NOMO-1 treated with dmso at 0.1 percent for 144 hours (cell line): ENCODE measurements at regions not wholly inside any gene's neighbourhood (a gene's known extent, or its start where the extent isn't known, plus 50 kb on each side); places are given as distances from the start of the nearest gene placed in this dataset.

Experiments used
- DNase-seq: peaks from one replicate; lab custom pipeline; 2025; ENCODE audit not compliant: unreplicated experiment; lab: John Stamatoyannopoulos, UW

GRCh38 chr2:14123436-14124103, 508.9 kb upstream of the LRATD1 start:
- DNase-seq = no peak

DNA sequence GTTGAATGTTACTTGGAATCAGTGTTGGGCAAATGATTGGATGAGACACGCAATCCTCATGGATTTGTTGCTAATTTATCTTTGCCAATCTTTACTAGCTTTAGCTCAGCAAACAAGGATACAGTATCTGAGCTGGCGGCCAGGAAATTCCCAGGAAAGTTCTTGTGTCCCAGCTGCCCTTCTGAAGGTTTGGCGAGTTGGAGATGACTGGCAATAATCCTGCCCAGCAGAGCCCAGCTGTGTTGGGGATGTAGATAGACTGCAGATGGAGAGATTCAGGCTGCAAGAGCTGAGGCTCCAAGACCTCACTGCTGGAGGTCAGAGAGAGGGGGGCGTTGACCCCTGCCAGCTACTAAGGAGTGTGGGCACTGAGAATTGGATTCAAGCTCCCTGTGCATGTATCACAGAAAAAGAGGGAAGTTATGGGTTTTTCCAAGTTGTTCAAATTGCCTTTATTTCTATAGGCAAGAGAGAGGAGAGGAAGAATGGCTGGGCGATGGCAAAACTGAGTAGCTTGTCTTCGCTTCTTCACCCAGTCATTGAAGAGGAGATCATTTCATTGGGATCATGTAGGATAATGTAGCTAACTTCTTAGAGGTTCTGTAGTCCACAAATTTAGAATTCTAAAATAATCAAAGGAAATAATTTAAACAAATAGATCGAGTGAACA, 506.8 kb upstream of the LRATD1 start:
- DNase-seq = no peak

DNA sequence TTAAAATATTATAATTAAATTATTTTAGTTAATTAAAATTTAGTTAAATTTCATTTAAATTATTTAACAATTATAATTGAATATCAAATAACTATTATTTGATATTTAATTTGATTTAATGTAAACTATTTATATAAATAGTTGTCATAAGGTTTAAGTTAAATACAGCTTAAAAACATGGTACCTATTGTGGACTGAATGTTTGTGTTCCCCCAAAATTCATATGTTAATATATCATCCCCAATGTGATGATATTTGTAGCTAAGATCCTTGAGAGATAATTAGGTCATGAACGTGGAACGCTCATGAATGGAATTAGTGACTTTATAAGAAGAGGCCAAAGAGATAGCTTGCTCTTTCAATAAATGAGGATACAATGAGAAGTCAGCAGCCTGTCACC, 505.7 kb upstream of the LRATD1 start:
- no peak for DNase-seq

- no peak for DNase-seq
Measured at GRCh38 chr2:14127765-14128164, 504.8 kb upstream of the LRATD1 start.

DNA sequence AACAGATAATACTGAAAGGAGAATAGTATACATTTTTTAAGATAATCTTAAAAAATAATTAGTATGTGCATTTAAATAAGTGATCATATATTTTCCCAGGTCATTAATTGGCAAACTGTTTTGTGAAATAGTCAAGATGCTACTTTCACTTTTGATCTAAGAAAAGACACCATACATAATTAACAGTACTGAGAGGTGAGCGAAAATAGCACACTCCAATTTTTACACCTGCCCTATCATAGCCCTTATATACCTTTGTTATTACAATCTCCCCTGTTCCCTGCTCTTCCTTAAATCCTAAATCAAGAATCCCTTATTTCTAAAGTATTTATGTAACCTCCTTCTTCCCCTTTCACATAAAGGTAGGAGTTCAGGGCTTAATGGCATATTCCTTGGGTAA, 500.1 kb upstream of the LRATD1 start:
- no peak for DNase-seq

DNA sequence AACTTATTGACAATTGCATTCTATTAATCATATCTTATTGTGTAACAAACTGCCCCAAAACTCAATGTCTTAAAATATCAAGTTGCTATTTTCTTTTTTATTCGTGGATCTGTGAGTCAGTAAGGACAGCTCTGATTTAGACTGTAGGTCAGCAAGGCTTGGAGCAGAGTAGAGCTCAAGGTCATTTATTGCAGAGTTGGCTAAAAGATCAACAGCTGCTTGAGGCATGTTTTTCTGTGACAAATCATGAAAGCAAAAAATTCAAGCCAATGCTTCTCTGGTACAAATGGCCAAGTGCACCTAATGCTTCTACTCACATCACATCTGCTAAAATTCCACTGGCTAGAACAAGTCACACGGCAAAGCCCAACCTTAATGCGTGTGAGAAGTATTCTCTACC, 497.7 kb upstream of the LRATD1 start:
- no peak for DNase-seq

DNA sequence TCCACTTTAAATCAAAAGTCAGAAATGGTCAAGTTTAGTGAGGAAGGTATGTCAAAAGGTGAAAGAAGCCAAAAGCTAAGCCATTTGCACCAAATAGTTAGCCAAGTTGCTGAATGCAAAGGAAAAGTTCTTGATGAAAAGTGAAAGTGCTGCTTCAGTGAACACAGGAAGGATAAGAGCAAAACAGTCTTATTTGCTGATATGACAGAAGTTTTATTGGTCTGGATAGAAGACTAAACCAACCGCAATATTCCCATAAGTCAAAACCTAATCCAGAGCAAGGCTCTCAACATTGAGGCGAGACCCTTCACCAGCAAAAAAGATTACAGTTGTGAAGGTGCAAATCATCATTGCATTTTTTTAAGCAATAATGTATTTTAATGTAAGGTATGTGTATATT, 496.5 kb upstream of the LRATD1 start:
- DNase-seq = no peak

DNA sequence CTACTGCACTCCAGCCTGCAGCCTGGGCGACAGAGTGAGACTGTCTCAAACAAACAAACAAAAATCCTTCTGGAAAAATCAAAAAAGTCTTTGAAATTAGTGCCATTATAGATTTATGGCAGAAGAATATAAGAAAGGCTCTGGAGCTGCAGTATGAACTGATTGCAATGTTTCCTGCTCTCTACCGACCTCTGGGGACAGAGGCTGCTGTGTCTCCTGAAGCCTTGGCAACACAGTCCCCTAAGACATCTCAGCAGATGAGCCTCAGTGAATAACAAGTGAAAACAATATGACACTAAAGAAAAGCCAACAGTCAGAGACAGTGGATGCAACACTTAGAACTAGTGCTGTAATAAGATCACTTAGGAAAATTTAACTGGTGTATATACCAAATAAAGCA, 494.9 kb upstream of the LRATD1 start:
- DNase-seq = no peak

DNA sequence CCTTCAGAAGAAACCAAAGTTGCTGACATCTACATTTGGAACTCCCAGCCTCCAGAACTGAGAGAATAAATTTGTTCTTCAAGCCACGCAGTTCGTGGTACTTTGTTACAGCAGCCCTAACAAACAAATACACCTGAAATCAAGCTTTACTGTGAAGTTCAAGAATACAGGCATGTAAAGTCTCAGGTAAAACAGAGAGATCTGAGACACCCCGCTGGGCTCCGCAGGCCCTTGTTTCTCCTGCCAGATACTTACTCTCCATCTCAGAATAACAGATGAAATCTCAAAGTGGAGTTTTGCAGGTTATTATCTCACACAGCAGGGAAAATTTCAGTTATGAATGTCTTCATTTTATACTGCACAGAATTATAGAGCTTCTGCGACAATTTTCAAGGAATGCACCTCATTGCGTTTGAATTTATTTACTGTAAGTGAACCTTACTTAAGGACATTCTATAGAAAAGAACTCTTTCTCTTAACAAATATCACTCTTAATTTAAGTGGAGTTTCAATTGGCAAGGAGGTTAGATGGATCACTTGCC, 492.4 kb upstream of the LRATD1 start:
- no peak for DNase-seq

- no peak for DNase-seq
Measured at GRCh38 chr2:14143435-14143834, 489.1 kb upstream of the LRATD1 start.

- no peak for DNase-seq
Measured at GRCh38 chr2:14148216-14148615, 484.3 kb upstream of the LRATD1 start.

DNA sequence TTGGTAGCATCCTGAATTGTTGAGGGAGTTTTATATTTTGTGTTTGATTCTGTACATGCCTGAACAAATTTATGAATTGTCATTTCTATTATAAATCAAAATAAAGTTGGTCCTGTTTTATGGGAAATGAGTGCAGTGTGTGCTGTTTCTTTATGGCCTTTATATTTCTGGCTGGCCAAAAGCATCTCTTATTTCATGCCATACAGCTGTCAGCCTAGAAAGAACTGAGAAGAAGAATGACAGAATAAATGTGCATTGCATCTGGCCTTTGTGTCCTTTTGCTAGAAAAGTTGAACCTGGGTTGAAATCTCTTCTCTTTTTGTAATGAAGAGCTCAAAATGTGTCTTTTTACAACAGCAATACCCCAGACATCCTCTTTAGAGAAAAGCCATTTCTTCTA, 474.7 kb upstream of the LRATD1 start:
- DNase-seq = no peak

GRCh38 chr2:14180333-14180732, 452.2 kb upstream of the LRATD1 start:
- no peak for DNase-seq

GRCh38 chr2:14182227-14182946, 450.1 kb upstream of the LRATD1 start:
- no peak for DNase-seq

GRCh38 chr2:14185906-14186305, 446.6 kb upstream of the LRATD1 start:
- DNase-seq = no peak

GRCh38 chr2:14188446-14188845, 444.1 kb upstream of the LRATD1 start:
- DNase-seq = no peak

DNA sequence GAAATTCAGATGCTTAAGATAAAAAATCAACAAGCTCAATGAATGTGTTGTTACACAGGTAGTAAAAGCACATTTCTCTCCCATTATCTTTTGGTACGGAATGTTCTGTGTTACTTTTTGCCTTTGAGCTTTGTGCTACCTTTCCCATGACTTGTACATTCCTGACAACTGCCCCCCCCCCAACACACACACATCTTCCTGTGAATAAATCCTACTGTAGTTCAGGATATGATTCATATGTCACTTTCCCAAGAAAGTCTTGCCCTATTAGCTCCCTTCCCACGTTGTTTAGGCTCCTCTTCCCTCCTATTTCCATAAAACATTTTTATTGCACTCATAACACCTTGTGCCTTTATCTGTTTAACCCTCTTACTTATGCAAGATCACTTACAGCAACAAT, 442.6 kb upstream of the LRATD1 start:
- no peak for DNase-seq

- DNase-seq = no peak
Measured at GRCh38 chr2:14194233-14194632, 438.3 kb upstream of the LRATD1 start.

GRCh38 chr2:14197293-14197692, 435.2 kb upstream of the LRATD1 start:
- no peak for DNase-seq

- DNase-seq = no peak
Measured at GRCh38 chr2:14199040-14199439, 433.5 kb upstream of the LRATD1 start.

- no peak for DNase-seq
Measured at GRCh38 chr2:14219306-14219705, 413.2 kb upstream of the LRATD1 start.

DNA sequence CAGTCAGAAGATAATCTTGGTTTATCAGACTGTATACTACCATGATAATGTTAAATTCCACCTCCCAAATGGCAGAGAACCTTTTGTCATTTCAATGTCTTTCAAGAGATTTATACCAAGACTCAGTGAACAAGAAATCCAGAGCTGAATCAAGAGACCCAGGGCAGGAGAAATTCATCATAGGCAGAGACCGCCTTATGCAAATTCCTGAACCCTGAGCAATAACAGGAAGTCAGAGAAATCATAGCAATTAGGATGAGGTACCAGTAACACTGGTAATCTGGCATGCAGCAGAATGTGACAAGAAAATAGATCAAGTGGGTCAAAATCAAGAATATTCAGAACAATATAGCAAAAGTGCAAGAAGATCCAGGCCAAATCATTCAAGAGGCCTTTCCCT, 412.4 kb upstream of the LRATD1 start:
- no peak for DNase-seq
